ENCODE measurements at regions not wholly inside any gene's neighbourhood (a gene's known extent, or its start where the extent isn't known, plus 50 kb on each side); places are given as distances from the start of the nearest gene placed in this dataset.
"Not testable (repeated sequence)": the region's sequence is repeated elsewhere in the genome, so short reads cannot be mapped to it uniquely, and the experiment has no call there.

- TF ChIP-seq EZH2 (IDR thresholded peaks at IDR 0.05; ENCODE audit: borderline replicate concordance, insufficient read depth, low read depth, low read length, poor library complexity, severe bottlenecking); CTCF (IDR thresholded peaks at IDR 0.05): not testable (repeated sequence)
Observed at GRCh38 chr1:104288322-104288721, 538.6 kb downstream of the AMY1C start.
